ENCODE measurements at regions not wholly inside any gene's neighbourhood (a gene's known extent, or its start where the extent isn't known, plus 50 kb on each side); places are given as distances from the start of the nearest gene placed in this dataset.

DNA sequence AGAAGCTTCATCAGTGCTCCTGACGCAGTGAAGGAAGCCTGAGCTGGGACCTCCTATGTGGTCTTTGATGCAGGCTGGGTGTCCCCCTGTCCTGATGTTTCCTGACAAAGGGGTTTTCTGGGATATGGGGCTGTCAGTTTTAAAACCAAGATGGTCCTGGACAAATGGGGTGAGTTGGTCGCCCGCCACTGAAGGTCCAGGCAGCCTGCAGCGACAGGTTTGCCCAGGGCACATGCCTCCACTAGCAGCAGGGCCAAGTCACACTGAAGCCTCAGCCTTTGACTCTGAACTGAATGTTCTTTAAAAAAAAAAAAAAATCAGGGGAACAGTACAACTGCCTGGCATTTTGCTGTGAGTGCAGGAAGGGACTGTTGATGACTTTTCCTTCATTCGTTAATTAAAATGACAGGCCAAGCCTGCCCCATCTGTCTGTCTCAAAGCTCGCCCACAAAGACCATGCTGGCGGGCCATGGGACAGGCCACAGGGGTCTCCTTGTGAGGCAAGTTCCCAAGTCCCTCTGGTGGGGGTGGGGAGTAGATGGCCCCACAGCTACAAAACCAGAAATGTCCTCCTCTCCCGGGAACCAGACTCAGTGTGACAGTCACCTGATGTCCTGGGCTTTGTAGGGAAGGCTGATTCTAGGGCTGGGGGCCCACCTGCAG is 274.8 kb downstream of the CTTN start:
- Histone ChIP-seq H3K36me3 (replicated peaks; ENCODE audit: insufficient read depth, low read depth) (no peaks in the 10 kb centered on the region), H3K27ac (no peak overlapping the region), H3K9me3 (ENCODE audit: low read depth) (no peaks in the 10 kb centered on the region), H4K20me1 (ENCODE audit: insufficient read depth, poor library complexity, severe bottlenecking) (no peaks in the 10 kb centered on the region), H3K4me3 (no peak overlapping the region), H3K4me2 (no peak overlapping the region), H3K4me1 (ENCODE audit: insufficient read depth) (no peaks in the 10 kb centered on the region), H3K79me2 (no peaks in the 10 kb centered on the region), H2AFZ (no peak overlapping the region), H3K27me3 (no peaks in the 10 kb centered on the region), H3K9me2 (replicated peaks; ENCODE audit: insufficient read depth) (no peaks in the 10 kb centered on the region)
- TF ChIP-seq, protein P1, sequence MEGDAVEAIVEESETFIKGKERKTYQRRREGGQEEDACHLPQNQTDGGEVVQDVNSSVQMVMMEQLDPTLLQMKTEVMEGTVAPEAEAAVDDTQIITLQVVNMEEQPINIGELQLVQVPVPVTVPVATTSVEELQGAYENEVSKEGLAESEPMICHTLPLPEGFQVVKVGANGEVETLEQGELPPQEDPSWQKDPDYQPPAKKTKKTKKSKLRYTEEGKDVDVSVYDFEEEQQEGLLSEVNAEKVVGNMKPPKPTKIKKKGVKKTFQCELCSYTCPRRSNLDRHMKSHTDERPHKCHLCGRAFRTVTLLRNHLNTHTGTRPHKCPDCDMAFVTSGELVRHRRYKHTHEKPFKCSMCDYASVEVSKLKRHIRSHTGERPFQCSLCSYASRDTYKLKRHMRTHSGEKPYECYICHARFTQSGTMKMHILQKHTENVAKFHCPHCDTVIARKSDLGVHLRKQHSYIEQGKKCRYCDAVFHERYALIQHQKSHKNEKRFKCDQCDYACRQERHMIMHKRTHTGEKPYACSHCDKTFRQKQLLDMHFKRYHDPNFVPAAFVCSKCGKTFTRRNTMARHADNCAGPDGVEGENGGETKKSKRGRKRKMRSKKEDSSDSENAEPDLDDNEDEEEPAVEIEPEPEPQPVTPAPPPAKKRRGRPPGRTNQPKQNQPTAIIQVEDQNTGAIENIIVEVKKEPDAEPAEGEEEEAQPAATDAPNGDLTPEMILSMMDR (IDR thresholded peaks at IDR 0.05; ENCODE audit: poor library complexity), result no peak
- TF ChIP-seq EZH2phosphoT487 (IDR thresholded peaks at IDR 0.05; ENCODE audit: low read depth, severe bottlenecking, unreplicated experiment) (no peak), EZH2 (IDR thresholded peaks at IDR 0.05; ENCODE audit: borderline replicate concordance) (no peak)
- no peak for DNase-seq (ENCODE audit: low spot score)
- 96% methylated on average over 8 of the region's 8 CpGs for WGBS (ENCODE audit: low lambda C conversion rate, missing lambda C conversion rate)

- Histone ChIP-seq H3K9me3 (ENCODE audit: low read depth) (no peaks in the 10 kb centered on the region), H3K27me3 (no peaks in the 10 kb centered on the region), H3K79me2 (no peaks in the 10 kb centered on the region), H3K4me1 (ENCODE audit: insufficient read depth) (no peaks in the 10 kb centered on the region), H3K4me3 (no peak overlapping the region), H3K27ac (no peak overlapping the region), H4K20me1 (ENCODE audit: insufficient read depth, poor library complexity, severe bottlenecking) (no peaks in the 10 kb centered on the region), H2AFZ (no peak overlapping the region), H3K4me2 (no peak overlapping the region), H3K36me3 (replicated peaks; ENCODE audit: insufficient read depth, low read depth) (no peaks in the 10 kb centered on the region), H3K9me2 (replicated peaks; ENCODE audit: insufficient read depth) (no peaks in the 10 kb centered on the region)
- 93% methylated on average over 3 of the region's 3 CpGs for WGBS (ENCODE audit: low lambda C conversion rate, missing lambda C conversion rate)
- DNase-seq (ENCODE audit: low spot score), result no peak
- TF ChIP-seq, protein P1 (IDR thresholded peaks at IDR 0.05; ENCODE audit: poor library complexity), result no peak
- TF ChIP-seq EZH2 (IDR thresholded peaks at IDR 0.05; ENCODE audit: borderline replicate concordance) (no peak), EZH2phosphoT487 (IDR thresholded peaks at IDR 0.05; ENCODE audit: low read depth, severe bottlenecking, unreplicated experiment) (no peak)
Measured at GRCh38 chr11:70674605-70675004, 276.3 kb downstream of the CTTN start.

- peak; percentile 68 for DNase-seq (ENCODE audit: low spot score)
- H3K79me2 ChIP-seq, result no peaks in the 10 kb centered on the region
- no peak overlapping the region for H3K4me2 ChIP-seq
- H3K9me3 ChIP-seq (ENCODE audit: low read depth), result no peaks in the 10 kb centered on the region
- no peaks in the 10 kb centered on the region for H3K27me3 ChIP-seq
- no peak overlapping the region for H3K4me3 ChIP-seq
- H4K20me1 ChIP-seq (ENCODE audit: insufficient read depth, poor library complexity, severe bottlenecking), result no peaks in the 10 kb centered on the region
- H3K36me3 ChIP-seq (replicated peaks; ENCODE audit: insufficient read depth, low read depth), result no peaks in the 10 kb centered on the region
- no peaks in the 10 kb centered on the region for H3K4me1 ChIP-seq (ENCODE audit: insufficient read depth)
- no peaks in the 10 kb centered on the region for H3K9me2 ChIP-seq (replicated peaks; ENCODE audit: insufficient read depth)
- TF ChIP-seq EZH2phosphoT487 (IDR thresholded peaks at IDR 0.05; ENCODE audit: low read depth, severe bottlenecking, unreplicated experiment) (no peak), EZH2 (IDR thresholded peaks at IDR 0.05; ENCODE audit: borderline replicate concordance) (no peak)
- TF ChIP-seq, protein P1 (IDR thresholded peaks at IDR 0.05; ENCODE audit: poor library complexity), result no peak
- H3K27ac ChIP-seq, result no peak overlapping the region
- H2AFZ ChIP-seq, result no peak overlapping the region
- WGBS (ENCODE audit: low lambda C conversion rate, missing lambda C conversion rate), result 79% methylated on average over 7 of the region's 7 CpGs
Measured at GRCh38 chr11:70675697-70676374, 277.5 kb downstream of the CTTN start.
